SK-N-SH (cell line): ENCODE measurements at regions not wholly inside any gene's neighbourhood (a gene's known extent, or its start where the extent isn't known, plus 50 kb on each side); places are given as distances from the start of the nearest gene placed in this dataset.

ENCODE experiments used
- GABPA ChIP-seq: IDR thresholded peaks from 2 replicates; pipeline ENCODE4 v1.4.0; 2012; ENCODE audit warnings: low read depth, mild to moderate bottlenecking
- POLR2AphosphoS5 ChIP-seq: IDR thresholded peaks from 2 replicates; pipeline ENCODE4 v1.6.1; 2012; ENCODE audit warnings: low read depth, low read length
- RAD21 ChIP-seq: IDR thresholded peaks from 2 replicates; pipeline ENCODE4 v1.6.1; 2012; ENCODE audit warnings: mild to moderate bottlenecking, low read length

DNA sequence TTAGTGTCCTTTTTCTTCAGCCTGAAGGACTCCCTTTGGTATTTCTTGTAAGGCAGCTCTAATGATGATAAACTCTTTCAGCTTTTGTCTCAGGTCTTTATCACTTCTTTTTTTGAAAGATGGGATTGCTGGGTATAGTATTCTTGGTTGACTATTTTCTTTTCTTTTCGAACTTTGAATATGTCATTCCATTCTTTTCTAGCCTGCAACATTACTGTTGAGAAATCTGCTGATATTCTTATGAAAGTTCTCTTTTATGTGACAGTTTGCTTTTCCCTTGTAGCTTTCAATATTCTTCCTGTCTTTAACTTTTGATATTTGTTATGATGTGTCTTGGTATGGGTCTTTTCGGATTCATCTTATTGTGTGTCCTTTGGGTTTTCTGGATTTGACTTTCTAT, 107.6 kb upstream of the SRD5A3 start:
- no peak for TF ChIP-seq POLR2AphosphoS5
- TF ChIP-seq RAD21, result no peak
- TF ChIP-seq GABPA, result no peak
